ENCODE measurements at regions not wholly inside any gene's neighbourhood (a gene's known extent, or its start where the extent isn't known, plus 50 kb on each side); places are given as distances from the start of the nearest gene placed in this dataset.
A peak's percentile ranks its signal among the peaks of the same experiment; 100 is the strongest.
"Not testable (repeated sequence)": the region's sequence is repeated elsewhere in the genome, so short reads cannot be mapped to it uniquely, and the experiment has no call there.

GRCh38 chr7:68699090-68699711 is 899.1 kb upstream of the AUTS2 start:
- peak; percentile 80 for DNase-seq (ENCODE audit: low read depth)
- no peak overlapping the region for H3K4me3 ChIP-seq (replicated peaks; ENCODE audit: low read depth, low read length)
- TF ChIP-seq CTCF (IDR thresholded peaks at IDR 0.05; ENCODE audit: low read length, missing control alignments), result no peak

- TF ChIP-seq CTCF (IDR thresholded peaks at IDR 0.05; ENCODE audit: low read length, missing control alignments), result no peak
- H3K4me3 ChIP-seq (replicated peaks; ENCODE audit: low read depth, low read length), result no peak overlapping the region
- peak; percentile 26 for DNase-seq (ENCODE audit: low read depth)
Measured at GRCh38 chr7:68700414-68700813, 897.9 kb upstream of the AUTS2 start.

GRCh38 chr7:68706291-68706690 is 892.0 kb upstream of the AUTS2 start:
- no peak overlapping the region for H3K4me3 ChIP-seq (replicated peaks; ENCODE audit: low read depth, low read length)
- TF ChIP-seq CTCF (IDR thresholded peaks at IDR 0.05; ENCODE audit: low read length, missing control alignments), result no peak
- peak; percentile 83 for DNase-seq (ENCODE audit: low read depth)

GRCh38 chr7:68707159-68707558 is 891.1 kb upstream of the AUTS2 start:
- H3K4me3 ChIP-seq (replicated peaks; ENCODE audit: low read depth, low read length), result no peak overlapping the region
- TF ChIP-seq CTCF (IDR thresholded peaks at IDR 0.05; ENCODE audit: low read length, missing control alignments), result no peak
- DNase-seq (ENCODE audit: low read depth), result no peak

GRCh38 chr7:68707958-68708357 is 890.3 kb upstream of the AUTS2 start:
- TF ChIP-seq CTCF (IDR thresholded peaks at IDR 0.05; ENCODE audit: low read length, missing control alignments), result no peak
- H3K4me3 ChIP-seq (replicated peaks; ENCODE audit: low read depth, low read length), result no peak overlapping the region
- no peak for DNase-seq (ENCODE audit: low read depth)

GRCh38 chr7:68712956-68713495 is 885.2 kb upstream of the AUTS2 start:
- TF ChIP-seq CTCF (IDR thresholded peaks at IDR 0.05; ENCODE audit: low read length, missing control alignments), result no peak
- no peak overlapping the region for H3K4me3 ChIP-seq (replicated peaks; ENCODE audit: low read depth, low read length)
- DNase-seq (ENCODE audit: low read depth), result no peak

GRCh38 chr7:68714135-68714534 is 884.1 kb upstream of the AUTS2 start:
- not testable (repeated sequence) for H3K4me3 ChIP-seq (replicated peaks; ENCODE audit: low read depth, low read length); DNase-seq (ENCODE audit: low read depth)
